Right atrium auricular region (tissue), 2 donors: ENCODE measurements at regions not wholly inside any gene's neighbourhood (a gene's known extent, or its start where the extent isn't known, plus 50 kb on each side); places are given as distances from the start of the nearest gene placed in this dataset.

Source experiments
- DNase-seq: peaks from one replicate; pipeline ENCODE4 v3.0.0-alpha.2; 2019; ENCODE audit warnings: low spot score
- H3K27ac ChIP-seq, 2 donors: fragments of 200-600 bp; sonication (generic); 1 replicate in 1 of 2; 2 replicates in 1 of 2; pipeline ENCODE4 v1.5.1; 2016 to 2019
- H3K27me3 ChIP-seq, 2 donors: fragments of 200-600 bp; sonication (generic); one replicate each; pipeline versions ENCODE4 v1.5.1 to v1.6.0; 2017 to 2019
- H3K36me3 ChIP-seq: fragments of 200-600 bp; sonication (generic); one replicate; pipeline ENCODE4 v1.5.1; 2016
- H3K4me1 ChIP-seq, 2 donors: fragments of 200-600 bp; sonication (generic); one replicate each; pipeline versions ENCODE4 v1.5.1 to v1.6.0; 2017 to 2019
- H3K4me3 ChIP-seq, 2 donors: fragments of 200-600 bp; sonication (generic); 1 replicate in 1 of 2; 2 replicates in 1 of 2; pipeline ENCODE4 v1.5.1; 2017 to 2019; ENCODE audit warnings: mild to moderate bottlenecking in 1 of 2, moderate library complexity in 1 of 2
- H3K9me3 ChIP-seq, 2 donors: fragments of 200-600 bp; sonication (generic); one replicate each; pipeline ENCODE4 v1.5.1; 2019
- TF ChIP-seq, protein P1 (sequence below), 2 donors: fragments of 200-600 bp; sonication (generic); IDR thresholded peaks; one replicate each; pipeline ENCODE4 v1.5.1; 2019; ENCODE audit warnings: antibody characterized with exemption in 2 of 2

DNA sequence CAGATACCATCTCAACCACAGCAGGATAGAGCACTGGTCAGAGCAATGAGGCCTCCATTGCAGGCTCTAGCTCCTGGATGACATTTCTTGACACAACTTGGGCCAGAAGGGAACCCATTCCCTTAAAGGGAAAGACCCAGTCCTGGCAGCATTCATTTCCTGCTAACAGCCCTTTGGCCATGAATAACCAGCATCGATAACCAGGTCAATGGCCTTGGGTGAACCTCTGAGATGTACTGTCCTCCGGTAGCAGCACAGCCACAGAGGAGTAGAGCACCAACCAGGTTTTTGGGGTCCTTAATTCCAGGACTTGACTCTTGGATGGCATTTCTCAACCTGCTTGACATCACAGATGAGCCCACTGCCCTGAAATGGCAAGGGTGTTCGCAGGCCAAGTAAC, 71.2 kb upstream of the FKBP1C start:
- TF ChIP-seq, protein P1, sequence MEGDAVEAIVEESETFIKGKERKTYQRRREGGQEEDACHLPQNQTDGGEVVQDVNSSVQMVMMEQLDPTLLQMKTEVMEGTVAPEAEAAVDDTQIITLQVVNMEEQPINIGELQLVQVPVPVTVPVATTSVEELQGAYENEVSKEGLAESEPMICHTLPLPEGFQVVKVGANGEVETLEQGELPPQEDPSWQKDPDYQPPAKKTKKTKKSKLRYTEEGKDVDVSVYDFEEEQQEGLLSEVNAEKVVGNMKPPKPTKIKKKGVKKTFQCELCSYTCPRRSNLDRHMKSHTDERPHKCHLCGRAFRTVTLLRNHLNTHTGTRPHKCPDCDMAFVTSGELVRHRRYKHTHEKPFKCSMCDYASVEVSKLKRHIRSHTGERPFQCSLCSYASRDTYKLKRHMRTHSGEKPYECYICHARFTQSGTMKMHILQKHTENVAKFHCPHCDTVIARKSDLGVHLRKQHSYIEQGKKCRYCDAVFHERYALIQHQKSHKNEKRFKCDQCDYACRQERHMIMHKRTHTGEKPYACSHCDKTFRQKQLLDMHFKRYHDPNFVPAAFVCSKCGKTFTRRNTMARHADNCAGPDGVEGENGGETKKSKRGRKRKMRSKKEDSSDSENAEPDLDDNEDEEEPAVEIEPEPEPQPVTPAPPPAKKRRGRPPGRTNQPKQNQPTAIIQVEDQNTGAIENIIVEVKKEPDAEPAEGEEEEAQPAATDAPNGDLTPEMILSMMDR (IDR thresholded peaks at IDR 0.05), result no peak
- Histone ChIP-seq H3K36me3 (no peaks in the 10 kb centered on the region), H3K4me1 (no peaks in the 10 kb centered on the region)

DNA sequence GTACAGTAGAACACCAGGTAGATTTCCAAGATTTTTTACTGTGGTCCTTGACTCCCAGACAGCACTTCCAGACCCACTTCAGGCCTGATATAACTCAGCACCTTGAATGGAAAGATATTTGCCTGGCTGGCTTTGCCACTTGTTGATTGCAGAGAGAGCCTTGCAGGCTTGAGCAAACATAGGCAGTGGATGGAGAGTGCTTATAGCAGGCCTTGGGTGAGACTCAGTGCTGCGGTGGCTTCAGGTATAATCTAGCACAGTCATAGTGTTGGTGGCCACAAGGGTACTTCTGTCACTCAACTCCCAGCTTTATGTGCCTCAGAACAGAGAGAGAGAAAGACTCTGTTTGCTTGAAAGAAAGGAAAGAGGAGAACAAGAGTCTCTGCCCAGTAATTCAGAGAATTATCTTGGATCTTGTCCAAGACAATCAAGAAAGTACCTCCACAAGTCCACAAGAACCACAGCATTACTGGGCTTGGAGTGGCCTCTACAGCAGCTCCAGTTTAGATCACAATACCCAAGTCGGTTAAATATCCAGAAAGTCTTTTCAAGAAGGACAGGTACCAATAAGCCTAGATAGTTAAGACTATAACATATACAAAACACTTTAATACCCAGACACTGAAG, 70.5 kb upstream of the FKBP1C start:
- DNase-seq, result no peak
- Histone ChIP-seq H3K36me3 (no peaks in the 10 kb centered on the region), H3K4me1 (no peaks in the 10 kb centered on the region), H3K27me3 (no peaks in the 10 kb centered on the region), H3K9me3 (peaks cover 0 to 10% of the 10 kb centered on the region in 2 donors), H3K4me3 (no peak overlapping the region), H3K27ac (no peak overlapping the region)
- TF ChIP-seq, protein P1 (IDR thresholded peaks at IDR 0.05), result no peak

More for the DNA sequence above, 71.2 kb upstream of the FKBP1C start:
- Histone ChIP-seq H3K27me3 (no peaks in the 10 kb centered on the region), H3K4me3 (no peak overlapping the region), H3K9me3 (peaks cover 0 to 10% of the 10 kb centered on the region in 2 donors), H3K27ac (no peak overlapping the region)
- DNase-seq, result no peak

DNA sequence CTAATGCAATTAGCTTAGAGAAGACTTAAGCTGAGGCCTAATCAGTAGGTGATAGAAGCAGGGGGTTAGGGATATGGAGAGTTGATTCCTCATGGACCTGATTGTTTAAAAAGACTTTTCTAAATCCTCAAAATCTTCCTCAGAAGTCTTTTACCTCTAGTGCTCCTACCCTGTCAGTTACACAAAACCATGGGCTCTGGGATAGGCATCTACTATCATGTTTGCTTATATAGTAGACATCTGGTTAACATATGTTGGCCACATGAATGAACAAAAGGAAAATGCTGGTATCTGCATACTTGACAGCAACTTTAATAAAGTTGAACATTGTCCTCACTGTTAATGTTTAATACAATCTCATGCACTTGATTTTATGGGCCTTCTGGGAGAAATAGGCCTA, 61.5 kb upstream of the FKBP1C start:
- DNase-seq, result no peak
- Histone ChIP-seq H3K27ac (no peak overlapping the region), H3K27me3 (no peaks in the 10 kb centered on the region), H3K9me3 (no peaks in the 10 kb centered on the region), H3K4me3 (no peak overlapping the region), H3K36me3 (no peaks in the 10 kb centered on the region), H3K4me1 (no peaks in the 10 kb centered on the region)
- TF ChIP-seq, protein P1 (IDR thresholded peaks at IDR 0.05), result no peak

DNA sequence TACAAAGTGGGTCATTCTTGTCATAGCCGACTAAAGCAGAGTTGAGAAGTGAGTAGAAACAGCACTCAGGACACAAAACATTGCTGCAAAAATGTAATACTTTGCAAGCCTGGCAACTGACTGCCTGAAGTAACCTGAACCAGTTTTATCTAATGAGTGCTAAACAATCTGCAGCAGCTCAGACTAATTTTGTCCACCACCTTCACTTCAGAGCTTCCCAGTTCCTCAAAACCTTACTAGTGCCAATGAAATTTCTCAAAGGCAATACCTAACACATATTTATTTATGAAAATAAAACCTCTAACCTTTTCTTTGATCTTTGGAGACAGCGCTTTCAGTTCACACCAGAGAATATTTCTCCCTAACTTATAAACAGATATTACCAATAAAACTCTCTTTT, 56.7 kb upstream of the FKBP1C start:
- TF ChIP-seq, protein P1 (IDR thresholded peaks at IDR 0.05), result no peak
- Histone ChIP-seq H3K4me1 (no peaks in the 10 kb centered on the region), H3K9me3 (no peaks in the 10 kb centered on the region), H3K27ac (no peak overlapping the region), H3K27me3 (no peaks in the 10 kb centered on the region), H3K36me3 (no peaks in the 10 kb centered on the region), H3K4me3 (no peak overlapping the region)
- no peak for DNase-seq
